Activated CD8-positive, alpha-beta T cell treated with anti-CD3 and anti-CD28 coated beads for 36 hours (primary cell): ENCODE measurements at regions not wholly inside any gene's neighbourhood (a gene's known extent, or its start where the extent isn't known, plus 50 kb on each side); places are given as distances from the start of the nearest gene placed in this dataset.
A peak's percentile ranks its signal among the peaks of the same experiment; 100 is the strongest.

Experiments used
- ATAC-seq: fragments of 200-7000 bp; cut with Tn5 transposase; one replicate; pipeline ENCODE4 v1.10.0; 2021; ENCODE audit warnings: mild to moderate bottlenecking, moderate library complexity
- CTCF ChIA-PET: fragments of 350-600 bp; sonication (Branson Sonifier 250); formaldehyde crosslinking; loops from one replicate; lab custom pipeline; 2021; ENCODE audit warnings: antibody characterized with exemption; lab: Charles Lee
- POLR2A ChIA-PET: fragments of 350-600 bp; sonication (Branson Sonifier 250); formaldehyde crosslinking; loops from one replicate; lab custom pipeline; 2021; ENCODE audit warnings: antibody characterized with exemption; lab: Charles Lee
- DNase-seq: peaks from one replicate; pipeline ENCODE4 v3.0.0-alpha.2; 2020
- H3K27ac Mint-ChIP-seq: one replicate; pipeline ENCODE4 v1.8.0; 2021; ENCODE audit warnings: mild to moderate bottlenecking, mixed read lengths
- H3K27me3 Mint-ChIP-seq: one replicate; pipeline ENCODE4 v1.8.0; 2021; ENCODE audit warnings: mixed read lengths
- H3K36me3 Mint-ChIP-seq: one replicate; pipeline ENCODE4 v1.8.0; 2021; ENCODE audit warnings: low read depth, mixed read lengths
- H3K4me1 Mint-ChIP-seq: one replicate; pipeline ENCODE4 v1.8.0; 2021; ENCODE audit warnings: low read depth, mixed read lengths
- H3K4me3 Mint-ChIP-seq: one replicate; pipeline ENCODE4 v1.8.0; 2021; ENCODE audit warnings: mild to moderate bottlenecking, moderate library complexity, mixed read lengths
- H3K9me3 Mint-ChIP-seq: one replicate; pipeline ENCODE4 v1.8.0; 2021; ENCODE audit warnings: mixed read lengths
- intact Hi-C: fragments of 100-400 bp; cut with micrococcal nuclease; formaldehyde crosslinking; loops from one replicate; pipeline ENCODE4 v1.10.0; 2022
- TF ChIP-seq, protein P1 (sequence below): fragments of 200-600 bp; IDR thresholded peaks from one replicate; pipeline ENCODE4 v1.8.0; 2022; ENCODE audit warnings: antibody characterized with exemption, mild to moderate bottlenecking

GRCh38 chr1:101121975-101122374, 96.4 kb upstream of the DPH5 start:
- H3K4me1 Mint-ChIP-seq, result peaks cover 51% of the 10 kb centered on the region
- ChIA-PET CTCF (interaction anchor here (0.9 to 2.9 kb wide), 5 partner anchors 8 to 236 kb away, joined by 3 to 8 read pairs (median 6); no protein-coding TSS in a partner anchor), POLR2A (interaction anchor here (0.8 to 1.5 kb wide), 5 partner anchors 10 to 195 kb away, joined by 3 to 6 read pairs (median 4); no protein-coding TSS in a partner anchor)
- DNase-seq, result no peak
- TF ChIP-seq, protein P1, sequence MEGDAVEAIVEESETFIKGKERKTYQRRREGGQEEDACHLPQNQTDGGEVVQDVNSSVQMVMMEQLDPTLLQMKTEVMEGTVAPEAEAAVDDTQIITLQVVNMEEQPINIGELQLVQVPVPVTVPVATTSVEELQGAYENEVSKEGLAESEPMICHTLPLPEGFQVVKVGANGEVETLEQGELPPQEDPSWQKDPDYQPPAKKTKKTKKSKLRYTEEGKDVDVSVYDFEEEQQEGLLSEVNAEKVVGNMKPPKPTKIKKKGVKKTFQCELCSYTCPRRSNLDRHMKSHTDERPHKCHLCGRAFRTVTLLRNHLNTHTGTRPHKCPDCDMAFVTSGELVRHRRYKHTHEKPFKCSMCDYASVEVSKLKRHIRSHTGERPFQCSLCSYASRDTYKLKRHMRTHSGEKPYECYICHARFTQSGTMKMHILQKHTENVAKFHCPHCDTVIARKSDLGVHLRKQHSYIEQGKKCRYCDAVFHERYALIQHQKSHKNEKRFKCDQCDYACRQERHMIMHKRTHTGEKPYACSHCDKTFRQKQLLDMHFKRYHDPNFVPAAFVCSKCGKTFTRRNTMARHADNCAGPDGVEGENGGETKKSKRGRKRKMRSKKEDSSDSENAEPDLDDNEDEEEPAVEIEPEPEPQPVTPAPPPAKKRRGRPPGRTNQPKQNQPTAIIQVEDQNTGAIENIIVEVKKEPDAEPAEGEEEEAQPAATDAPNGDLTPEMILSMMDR, result no peak
- no peaks in the 10 kb centered on the region for H3K27me3 Mint-ChIP-seq
- peaks cover 4% of the 10 kb centered on the region for H3K9me3 Mint-ChIP-seq
- peak overlapping the region; percentile 42 for H3K4me3 Mint-ChIP-seq
- no peak for ATAC-seq
- intact Hi-C loops, result loop anchor here (5.0 kb wide), 4 partner anchors 40 to 195 kb away; partner anchors contain the start of genes DPH5 and S1PR1
- H3K27ac Mint-ChIP-seq, result peak overlapping the region; percentile 84
- H3K36me3 Mint-ChIP-seq, result peaks cover 4% of the 10 kb centered on the region

DNA sequence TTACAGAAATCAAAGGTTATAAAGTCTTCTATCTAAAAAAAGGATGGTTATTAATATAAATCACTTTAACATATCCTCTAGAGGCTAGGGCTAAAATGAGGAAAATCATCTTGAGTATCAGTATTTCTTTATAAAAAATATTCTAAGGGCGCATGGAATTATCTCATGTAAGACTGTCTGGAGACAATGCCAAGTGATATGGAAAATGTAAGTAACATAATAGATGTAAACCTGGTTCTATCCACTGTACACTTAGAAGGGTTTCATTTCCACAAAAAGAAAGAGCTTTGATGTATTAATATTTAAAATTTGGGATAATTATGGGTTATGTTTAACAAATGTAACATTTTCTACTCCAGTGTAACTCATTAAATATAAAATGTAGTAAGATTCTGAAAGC, 95.9 kb upstream of the DPH5 start:
- DNase-seq (no peak), ATAC-seq (peak; percentile 41)
- peaks cover 4% of the 10 kb centered on the region for H3K9me3 Mint-ChIP-seq
- intact Hi-C loops, result loop anchor here (5.0 kb wide), 4 partner anchors 39 to 194 kb away; partner anchors contain the start of genes DPH5 and S1PR1
- CTCF ChIA-PET, result interaction anchor here (0.7 to 2.9 kb wide), 6 partner anchors 9 to 236 kb away, joined by 3 to 8 read pairs (median 4); no protein-coding TSS in a partner anchor
- H3K4me1 Mint-ChIP-seq, result peaks cover 51% of the 10 kb centered on the region
- H3K27me3 Mint-ChIP-seq, result no peaks in the 10 kb centered on the region
- POLR2A ChIA-PET, result interaction anchor here (1.0 to 1.5 kb wide), 4 partner anchors 9 to 115 kb away, joined by 3 to 6 read pairs (median 4); no protein-coding TSS in a partner anchor
- H3K27ac Mint-ChIP-seq, result peak overlapping the region; percentile 84
- no peak overlapping the region for H3K4me3 Mint-ChIP-seq
- TF ChIP-seq, protein P1, result no peak
- H3K36me3 Mint-ChIP-seq, result peaks cover 4% of the 10 kb centered on the region

DNA sequence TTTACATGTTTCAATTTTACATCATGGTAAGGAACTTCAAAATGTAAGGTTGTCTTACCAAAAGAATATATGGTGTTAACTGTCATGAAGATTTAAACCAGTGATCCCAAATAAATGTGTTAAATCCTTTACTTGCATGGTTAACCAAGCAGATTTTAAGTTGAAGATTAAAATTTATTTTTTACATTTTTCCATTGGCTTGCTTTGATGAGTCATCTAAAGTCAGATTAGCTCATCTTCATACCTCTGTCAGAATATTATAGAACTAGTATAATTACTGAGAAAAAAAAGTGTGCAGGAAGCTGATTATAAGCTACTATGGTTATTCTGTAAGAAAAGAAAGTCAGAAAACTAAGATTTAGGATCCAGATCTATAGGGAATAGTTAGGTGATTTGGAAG, 95.3 kb upstream of the DPH5 start:
- intact Hi-C loops, result loop anchor here (5.0 kb wide), 4 partner anchors 39 to 194 kb away; partner anchors contain the start of genes DPH5 and S1PR1
- Mint-ChIP-seq H3K27me3 (no peaks in the 10 kb centered on the region), H3K36me3 (peaks cover 4% of the 10 kb centered on the region), H3K4me1 (peaks cover 55% of the 10 kb centered on the region), H3K9me3 (peaks cover 4% of the 10 kb centered on the region), H3K4me3 (no peak overlapping the region), H3K27ac (peak overlapping the region; percentile 84)
- ChIA-PET CTCF (interaction anchor here (0.7 to 1.1 kb wide), 4 partner anchors 9 to 170 kb away, joined by 3 to 4 read pairs (median 4); no protein-coding TSS in a partner anchor), POLR2A (interaction anchor here (1.5 kb wide), 1 partner anchor 16 kb away, joined by 4 read pairs; no protein-coding TSS in a partner anchor)
- TF ChIP-seq, protein P1, result no peak
- peak; percentile 56 for ATAC-seq
- DNase-seq, result no peak

GRCh38 chr1:101119289-101119688, 93.7 kb upstream of the DPH5 start:
- ATAC-seq (no peak), DNase-seq (no peak)
- no peak overlapping the region for H3K4me3 Mint-ChIP-seq
- TF ChIP-seq, protein P1, result no peak
- H3K36me3 Mint-ChIP-seq, result peaks cover 3% of the 10 kb centered on the region
- intact Hi-C loops, result no loop called here
- H3K27ac Mint-ChIP-seq, result no peak overlapping the region
- ChIA-PET CTCF (interaction anchor here (1.9 kb wide), 1 partner anchor 119 kb away, joined by 6 read pairs; no protein-coding TSS in a partner anchor), POLR2A (no interaction called here)
- H3K27me3 Mint-ChIP-seq, result no peaks in the 10 kb centered on the region
- peaks cover 51% of the 10 kb centered on the region for H3K4me1 Mint-ChIP-seq
- H3K9me3 Mint-ChIP-seq, result peaks cover 5% of the 10 kb centered on the region

- Mint-ChIP-seq H3K4me3 (no peak overlapping the region), H3K27me3 (no peaks in the 10 kb centered on the region), H3K4me1 (peaks cover 46% of the 10 kb centered on the region), H3K9me3 (peaks cover 13% of the 10 kb centered on the region), H3K36me3 (peaks cover 26% of the 10 kb centered on the region), H3K27ac (no peak overlapping the region)
- no peak for DNase-seq
- TF ChIP-seq, protein P1, result no peak
- ChIA-PET POLR2A (no interaction called here), CTCF (interaction anchor here (1.1 to 1.7 kb wide), 2 partner anchors 20 to 36 kb away, joined by 3 read pairs; no protein-coding TSS in a partner anchor)
- ATAC-seq, result no peak
- intact Hi-C loops, result no loop called here
These were observed 90.4 kb upstream of the DPH5 start for GRCh38 chr1:101116006-101116405.
